HCT116 (cell line): ENCODE measurements at regions not wholly inside any gene's neighbourhood (a gene's known extent, or its start where the extent isn't known, plus 50 kb on each side); places are given as distances from the start of the nearest gene placed in this dataset.
"Not testable (repeated sequence)": the region's sequence is repeated elsewhere in the genome, so short reads cannot be mapped to it uniquely, and the experiment has no call there.

Experiments used
- ATAC-seq: fragments of 200-7000 bp; cut with Tn5 transposase; 2 replicates; pipeline ENCODE4 v1.9.1; 2020; ENCODE audit warnings: mild to moderate bottlenecking, moderate library complexity
- BruUV-seq: library from RNA; stranded (reverse); fragments of 400-500 nt; replicated peaks from 2 replicates; lab custom pipeline; 2021; lab: Mats Ljungman, UMichigan
- CTCF ChIA-PET: fragments of 300-600 bp; sonication (Branson Sonifier 250); formaldehyde crosslinking; loops from one replicate; lab custom pipeline; 2021; ENCODE audit warnings: antibody characterized with exemption; lab: Charles Lee
- POLR2A ChIA-PET: fragments of 300-600, 350-600 bp; sonication (Branson Sonifier 250); formaldehyde crosslinking; loops from one replicate; lab custom pipeline; 2021; ENCODE audit warnings: antibody characterized with exemption; lab: Charles Lee
- RAD21 ChIA-PET, 2 experiments: fragments of 300-600 bp; sonication (Branson Sonifier 250); formaldehyde crosslinking; loops; one replicate each; lab custom pipeline; 2023; ENCODE audit warnings: low total read pairs in 2 of 2; ENCODE audit not compliant: uncharacterized antibody in 2 of 2, unreplicated experiment in 2 of 2, low non-redundant PET in 1 of 2; lab: Charles Lee
- DNase-seq: peaks from one replicate; pipeline ENCODE4 v3.0.0-alpha.2; 2010; ENCODE audit warnings: low read depth, low spot score
- H2AFZ ChIP-seq: fragments of 200-600 bp; shearing (Covaris generic), sonication (generic); 2 replicates; pipeline ENCODE4 v1.6.1; 2017; ENCODE audit warnings: low read depth, mixed run types, mixed read lengths, antibody characterized with exemption, low read length; ENCODE audit not compliant: poor library complexity, severe bottlenecking
- H3K27ac ChIP-seq: 2 replicates; pipeline ENCODE4 v1.5.1; 2012; ENCODE audit warnings: low read depth, low read length
- H3K27me3 ChIP-seq: fragments of 200-600 bp; sonication (generic); 2 replicates; pipeline ENCODE4 v1.6.1; 2016; ENCODE audit warnings: mixed run types, low read length, mixed read lengths; ENCODE audit not compliant: insufficient read depth
- H3K36me3 ChIP-seq, 2 experiments: fragments of 200-500 bp in 1 of 2; fragments of 200-600 bp in 1 of 2; sonication (Bioruptor generic) in 1 of 2; sonication (generic) in 1 of 2; 2 replicates each; pipeline versions ENCODE4 v1.5.1 to v1.6.1; 2014 to 2016; ENCODE audit warnings: low read length in 2 of 2, inconsistent platforms in 1 of 2, mixed read lengths in 1 of 2, mixed run types in 1 of 2; ENCODE audit not compliant: insufficient read depth in 2 of 2, control insufficient read depth in 1 of 2
- H3K4me1 ChIP-seq, 2 experiments: fragments of 200-600 bp in 1 of 2; sonication (generic) in 1 of 2; 2 replicates each; pipeline versions ENCODE4 v1.5.1 to v1.6.1; 2012 to 2017; ENCODE audit warnings: low read length in 2 of 2, inconsistent platforms in 1 of 2, mild to moderate bottlenecking in 1 of 2, mixed read lengths in 1 of 2, mixed run types in 1 of 2, moderate library complexity in 1 of 2; ENCODE audit not compliant: insufficient read depth in 2 of 2, control insufficient read depth in 1 of 2
- H3K4me2 ChIP-seq: fragments of 200-600 bp; sonication (generic); 2 replicates; pipeline ENCODE4 v1.6.1; 2017; ENCODE audit warnings: mixed run types, low read length, mixed read lengths
- H3K4me3 ChIP-seq, 2 experiments: fragments of 200-600 bp in 1 of 2; sonication (generic) in 1 of 2; replicated peaks in 1 of 2; 2 replicates each; pipeline ENCODE4 v1.5.1; 2011 to 2016; ENCODE audit warnings: low read length in 2 of 2, control low read depth in 1 of 2, low read depth in 1 of 2, mild to moderate bottlenecking in 1 of 2, mixed read lengths in 1 of 2, mixed run types in 1 of 2
- H3K79me2 ChIP-seq: fragments of 200-600 bp; sonication (generic); 2 replicates; pipeline ENCODE4 v1.6.1; 2017; ENCODE audit warnings: mild to moderate bottlenecking, mixed run types, low read length, moderate library complexity, mixed read lengths; ENCODE audit not compliant: insufficient read depth
- H3K9ac ChIP-seq: fragments of 200-600 bp; sonication (generic); 2 replicates; pipeline ENCODE4 v1.6.1; 2016; ENCODE audit warnings: low read length, mixed read lengths
- H3K9me2 ChIP-seq: fragments of 200-600 bp; sonication (generic), shearing (Covaris generic); 2 replicates; pipeline ENCODE4 v1.6.1; 2017; ENCODE audit warnings: mixed run types, mild to moderate bottlenecking, moderate library complexity; ENCODE audit not compliant: insufficient read depth
- H3K9me3 ChIP-seq, 2 experiments: fragments of 200-500 bp in 1 of 2; fragments of 200-600 bp in 1 of 2; sonication (Bioruptor generic) in 1 of 2; sonication (generic) in 1 of 2; 2 replicates each; pipeline ENCODE4 v1.6.1; 2014 to 2017; ENCODE audit warnings: low read length in 2 of 2, mixed read lengths in 2 of 2, inconsistent platforms in 1 of 2, low read depth in 1 of 2, mild to moderate bottlenecking in 1 of 2, mixed run types in 1 of 2, moderate library complexity in 1 of 2; ENCODE audit not compliant: control insufficient read depth in 1 of 2, insufficient read depth in 1 of 2
- H4K20me1 ChIP-seq: fragments of 200-600 bp; sonication (generic), shearing (Covaris generic); 2 replicates; pipeline ENCODE4 v1.6.1; 2017; ENCODE audit warnings: mixed run types, mild to moderate bottlenecking, moderate library complexity; ENCODE audit not compliant: insufficient read depth
- CBX3 ChIP-seq: IDR thresholded peaks from 2 replicates; pipeline ENCODE4 v1.6.1; 2012; ENCODE audit warnings: low read depth
- CEBPB ChIP-seq: IDR thresholded peaks from 2 replicates; pipeline ENCODE4 v1.6.1; 2012; ENCODE audit warnings: low read depth
- EGR1 ChIP-seq: IDR thresholded peaks from 2 replicates; pipeline ENCODE4 v1.6.1; 2012; ENCODE audit warnings: low read depth
- EZH2 ChIP-seq: fragments of 200-600 bp; sonication (generic); IDR thresholded peaks from 2 replicates; pipeline ENCODE4 v1.6.1; 2017; ENCODE audit warnings: antibody characterized with exemption, mixed run types
- EZH2phosphoT487 ChIP-seq: fragments of 200-600 bp; IDR thresholded peaks from 2 replicates; pipeline ENCODE4 v1.6.1; 2018; ENCODE audit warnings: antibody characterized with exemption, borderline replicate concordance
- FOSL1 ChIP-seq: IDR thresholded peaks from 2 replicates; pipeline ENCODE4 v1.6.1; 2012; ENCODE audit warnings: low read depth
- POLR2A ChIP-seq: IDR thresholded peaks from 2 replicates; pipeline ENCODE4 v1.7.0; 2011; ENCODE audit warnings: borderline replicate concordance; ENCODE audit not compliant: insufficient read depth, insufficient read length; ENCODE audit errors: extremely low read depth
- POLR2AphosphoS5 ChIP-seq: IDR thresholded peaks from 2 replicates; pipeline ENCODE4 v1.6.1; 2011; ENCODE audit warnings: mild to moderate bottlenecking, low read depth, low read length, moderate library complexity
- RAD21 ChIP-seq: IDR thresholded peaks from 2 replicates; pipeline ENCODE4 v1.6.1; 2012; ENCODE audit warnings: low read depth, mild to moderate bottlenecking
- SIN3A ChIP-seq: IDR thresholded peaks from 2 replicates; pipeline ENCODE4 v1.6.1; 2012; ENCODE audit warnings: low read depth
- SP1 ChIP-seq: IDR thresholded peaks from 2 replicates; pipeline ENCODE4 v1.6.1; 2012; ENCODE audit warnings: low read depth
- SRF ChIP-seq: IDR thresholded peaks from 2 replicates; pipeline ENCODE4 v1.6.1; 2012; ENCODE audit warnings: low read depth
- ZFX ChIP-seq: fragments of 450-650 bp; IDR thresholded peaks from 2 replicates; pipeline ENCODE4 v1.6.1; 2017
- ZNF274 ChIP-seq: fragments of 200-500 bp; sonication (Bioruptor generic); IDR thresholded peaks from 2 replicates; pipeline ENCODE4 v1.6.1; 2014; ENCODE audit warnings: mild to moderate bottlenecking, low read depth, low read length, inconsistent platforms
- intact Hi-C: fragments of 100-400 bp; cut with micrococcal nuclease; formaldehyde crosslinking; loops from 2 replicates; pipeline ENCODE4 v1.10.0; 2022
- TF ChIP-seq, protein P1 (sequence below), 3 experiments: fragments of 200-600 bp in 1 of 3; sonication (generic) in 1 of 3; IDR thresholded peaks in 2 of 3; conservative IDR thresholded peaks in 1 of 3; 2 replicates each; pipeline ENCODE4 v1.5.1; 2012 to 2017; ENCODE audit warnings: low read depth in 2 of 3, low read length in 2 of 3, antibody characterized with exemption in 1 of 3, borderline replicate concordance in 1 of 3, control low read depth in 1 of 3, mild to moderate bottlenecking in 1 of 3, mixed read lengths in 1 of 3, mixed run types in 1 of 3, moderate library complexity in 1 of 3; ENCODE audit not compliant: insufficient read depth in 1 of 3
- TF ChIP-seq, protein P2 (sequence below): IDR thresholded peaks from 2 replicates; pipeline ENCODE4 v1.6.1; 2012
- TF ChIP-seq, protein P3 (sequence below): IDR thresholded peaks from 2 replicates; pipeline ENCODE4 v1.6.1; 2011; ENCODE audit warnings: mild to moderate bottlenecking, low read length, moderate library complexity; ENCODE audit not compliant: insufficient replicate concordance; ENCODE audit errors: extremely low read depth

DNA sequence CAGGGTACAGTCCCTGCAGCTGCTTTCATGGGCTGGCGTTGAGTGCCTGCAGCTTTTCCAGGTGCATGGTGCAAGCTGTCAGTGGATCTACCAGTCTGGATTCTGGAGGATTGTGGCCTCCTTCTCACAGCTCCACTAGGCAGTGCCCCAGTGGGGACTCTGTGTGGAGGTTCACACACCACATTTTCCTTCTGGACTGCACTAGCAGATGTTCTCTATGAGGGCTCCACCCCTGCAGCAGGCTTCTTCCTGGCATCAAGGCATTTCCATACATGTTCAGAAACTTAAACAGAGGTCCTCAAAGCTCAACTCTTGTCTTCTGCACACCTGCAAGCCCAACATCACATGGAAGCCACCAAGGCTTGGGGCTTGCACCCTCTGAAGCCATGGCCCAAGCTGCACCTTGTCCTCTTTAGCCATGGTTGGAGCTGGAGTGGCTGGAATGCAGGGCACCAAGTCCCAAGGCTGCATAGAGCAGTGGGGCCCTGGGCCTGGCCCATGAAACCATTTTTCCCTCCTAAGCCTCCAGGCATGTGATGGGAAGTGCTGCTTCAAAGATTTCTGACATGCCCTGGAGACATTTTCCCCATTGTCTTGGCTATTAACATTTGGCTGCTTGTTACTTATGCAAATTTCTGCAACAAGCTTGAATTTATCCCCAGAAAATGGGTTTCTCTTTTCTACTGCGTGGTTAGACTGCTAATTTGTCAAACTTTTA is 250.2 kb upstream of the COPS8 start:
- no TSS peak for BruUV-seq
- CTCF ChIA-PET = no interaction called here
- intact Hi-C loops = no loop called here
- no peak overlapping the region for H3K9ac ChIP-seq
- H3K4me1 ChIP-seq = no peaks in the 10 kb centered on the region
- DNase-seq (no peak), ATAC-seq (no peak)
- no peak overlapping the region for H2AFZ ChIP-seq
- no peaks in the 10 kb centered on the region for H3K36me3 ChIP-seq
- H3K9me2 ChIP-seq = no peaks in the 10 kb centered on the region
- TF ChIP-seq CEBPB = no peak
- TF ChIP-seq SRF = no peak
- no peak for TF ChIP-seq EGR1
- TF ChIP-seq RAD21 = no peak
- TF ChIP-seq, protein P1, sequence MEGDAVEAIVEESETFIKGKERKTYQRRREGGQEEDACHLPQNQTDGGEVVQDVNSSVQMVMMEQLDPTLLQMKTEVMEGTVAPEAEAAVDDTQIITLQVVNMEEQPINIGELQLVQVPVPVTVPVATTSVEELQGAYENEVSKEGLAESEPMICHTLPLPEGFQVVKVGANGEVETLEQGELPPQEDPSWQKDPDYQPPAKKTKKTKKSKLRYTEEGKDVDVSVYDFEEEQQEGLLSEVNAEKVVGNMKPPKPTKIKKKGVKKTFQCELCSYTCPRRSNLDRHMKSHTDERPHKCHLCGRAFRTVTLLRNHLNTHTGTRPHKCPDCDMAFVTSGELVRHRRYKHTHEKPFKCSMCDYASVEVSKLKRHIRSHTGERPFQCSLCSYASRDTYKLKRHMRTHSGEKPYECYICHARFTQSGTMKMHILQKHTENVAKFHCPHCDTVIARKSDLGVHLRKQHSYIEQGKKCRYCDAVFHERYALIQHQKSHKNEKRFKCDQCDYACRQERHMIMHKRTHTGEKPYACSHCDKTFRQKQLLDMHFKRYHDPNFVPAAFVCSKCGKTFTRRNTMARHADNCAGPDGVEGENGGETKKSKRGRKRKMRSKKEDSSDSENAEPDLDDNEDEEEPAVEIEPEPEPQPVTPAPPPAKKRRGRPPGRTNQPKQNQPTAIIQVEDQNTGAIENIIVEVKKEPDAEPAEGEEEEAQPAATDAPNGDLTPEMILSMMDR (IDR thresholded peaks at IDR 0.05 in 2 of 3, conservative IDR thresholded peaks at IDR 0.05 in 1 of 3; ENCODE audit: borderline replicate concordance in 1 of 3, insufficient read depth in 1 of 3, low read depth in 2 of 3, low read length in 2 of 3) = no peak
- TF ChIP-seq CBX3 = no peak
- TF ChIP-seq POLR2A = no peak
- TF ChIP-seq, protein P2, sequence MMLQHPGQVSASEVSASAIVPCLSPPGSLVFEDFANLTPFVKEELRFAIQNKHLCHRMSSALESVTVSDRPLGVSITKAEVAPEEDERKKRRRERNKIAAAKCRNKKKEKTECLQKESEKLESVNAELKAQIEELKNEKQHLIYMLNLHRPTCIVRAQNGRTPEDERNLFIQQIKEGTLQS = no peak
- TF ChIP-seq SIN3A = no peak
- TF ChIP-seq ZNF274 = no peak
- TF ChIP-seq, protein P3, sequence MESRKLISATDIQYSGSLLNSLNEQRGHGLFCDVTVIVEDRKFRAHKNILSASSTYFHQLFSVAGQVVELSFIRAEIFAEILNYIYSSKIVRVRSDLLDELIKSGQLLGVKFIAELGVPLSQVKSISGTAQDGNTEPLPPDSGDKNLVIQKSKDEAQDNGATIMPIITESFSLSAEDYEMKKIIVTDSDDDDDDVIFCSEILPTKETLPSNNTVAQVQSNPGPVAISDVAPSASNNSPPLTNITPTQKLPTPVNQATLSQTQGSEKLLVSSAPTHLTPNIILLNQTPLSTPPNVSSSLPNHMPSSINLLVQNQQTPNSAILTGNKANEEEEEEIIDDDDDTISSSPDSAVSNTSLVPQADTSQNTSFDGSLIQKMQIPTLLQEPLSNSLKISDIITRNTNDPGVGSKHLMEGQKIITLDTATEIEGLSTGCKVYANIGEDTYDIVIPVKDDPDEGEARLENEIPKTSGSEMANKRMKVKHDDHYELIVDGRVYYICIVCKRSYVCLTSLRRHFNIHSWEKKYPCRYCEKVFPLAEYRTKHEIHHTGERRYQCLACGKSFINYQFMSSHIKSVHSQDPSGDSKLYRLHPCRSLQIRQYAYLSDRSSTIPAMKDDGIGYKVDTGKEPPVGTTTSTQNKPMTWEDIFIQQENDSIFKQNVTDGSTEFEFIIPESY = no peak
- TF ChIP-seq EZH2 = no peak
- no peak for TF ChIP-seq FOSL1
- TF ChIP-seq ZFX = no peak
- no peak for TF ChIP-seq SP1
- no peak for TF ChIP-seq EZH2phosphoT487
- no peak for TF ChIP-seq POLR2AphosphoS5
- H3K79me2 ChIP-seq = no peaks in the 10 kb centered on the region
- peaks cover 27% of the 10 kb centered on the region; the same call in 1 of the 2 replicates for H3K27me3 ChIP-seq
- H3K9me3 ChIP-seq = no peaks in the 10 kb centered on the region
- POLR2A ChIA-PET = no interaction called here
- H3K27ac ChIP-seq = no peak overlapping the region
- H3K4me3 ChIP-seq = no peak overlapping the region
- H3K4me2 ChIP-seq = no peak overlapping the region
- H4K20me1 ChIP-seq = no peaks in the 10 kb centered on the region
- RAD21 ChIA-PET = no interaction called here

DNA sequence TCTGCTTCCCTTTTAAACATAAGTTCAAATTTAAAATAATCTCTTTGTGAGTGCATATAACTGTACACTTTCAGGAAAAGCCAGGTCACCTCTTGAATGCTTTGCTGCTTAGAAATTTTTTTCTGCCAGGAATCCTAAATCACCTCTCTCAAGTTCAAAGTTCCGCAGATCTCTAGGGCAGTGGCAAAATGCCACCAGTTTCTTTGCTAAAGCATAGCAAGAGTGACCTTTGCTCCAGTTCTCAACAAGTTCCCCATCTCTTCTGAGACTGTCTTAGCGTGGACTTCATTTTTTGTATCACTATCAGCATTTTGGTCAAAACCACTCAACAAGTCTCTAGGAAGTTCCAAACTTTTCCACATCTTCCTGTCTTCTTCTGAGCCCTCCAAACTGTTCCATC is 249.7 kb upstream of the COPS8 start:
- POLR2A ChIA-PET, H3K36me3 ChIP-seq, BruUV-seq, H3K4me3 ChIP-seq, H3K9ac ChIP-seq, H3K4me2 ChIP-seq, ATAC-seq, DNase-seq, H3K9me2 ChIP-seq, intact Hi-C loops, H3K27ac ChIP-seq, H3K9me3 ChIP-seq, H3K79me2 ChIP-seq, H2AFZ ChIP-seq, CTCF ChIA-PET, H3K4me1 ChIP-seq, H4K20me1 ChIP-seq, RAD21 ChIA-PET: not testable (repeated sequence)
- H3K27me3 ChIP-seq = peaks cover 24% of the 10 kb centered on the region; the same call in 1 of the 2 replicates
